Osteoblast (primary cell): ENCODE measurements at regions not wholly inside any gene's neighbourhood (a gene's known extent, or its start where the extent isn't known, plus 50 kb on each side); places are given as distances from the start of the nearest gene placed in this dataset.

Experiments used
- DNase-seq: peaks from one replicate; pipeline ENCODE4 v3.0.0; 2011; ENCODE audit warnings: low spot score, mixed read lengths; ENCODE audit not compliant: insufficient read length; ENCODE audit errors: missing footprints
- H2AFZ ChIP-seq: 2 replicates; pipeline ENCODE4 v1.6.0; 2011; ENCODE audit warnings: mild to moderate bottlenecking, low read length
- H3K27ac ChIP-seq: 2 replicates; pipeline ENCODE4 v1.5.1; 2011; ENCODE audit warnings: mild to moderate bottlenecking, low read depth, low read length, moderate library complexity
- H3K27me3 ChIP-seq: 2 replicates; pipeline ENCODE4 v1.6.0; 2012; ENCODE audit warnings: mild to moderate bottlenecking, control low read depth, inconsistent platforms, low read length, moderate library complexity; ENCODE audit not compliant: insufficient read depth
- H3K36me3 ChIP-seq: 2 replicates; pipeline ENCODE4 v1.5.1; 2011; ENCODE audit warnings: mild to moderate bottlenecking, low read length, control low read depth, moderate library complexity; ENCODE audit not compliant: insufficient read depth
- H3K4me1 ChIP-seq: 2 replicates; pipeline ENCODE4 v1.5.1; 2011; ENCODE audit warnings: mild to moderate bottlenecking, low read length, control low read depth, moderate library complexity; ENCODE audit not compliant: insufficient read depth
- H3K4me2 ChIP-seq: 2 replicates; pipeline ENCODE4 v1.6.0; 2011; ENCODE audit warnings: mild to moderate bottlenecking, low read length; ENCODE audit not compliant: insufficient read depth
- H3K4me3 ChIP-seq: fragments of 200-600 bp; sonication (generic); 3 replicates; pipeline ENCODE4 v1.5.1; 2012; ENCODE audit warnings: mild to moderate bottlenecking, low read length, inconsistent platforms; ENCODE audit not compliant: insufficient read depth
- H3K79me2 ChIP-seq: 2 replicates; pipeline ENCODE4 v1.6.0; 2012; ENCODE audit warnings: mild to moderate bottlenecking, low read length, control low read depth, inconsistent platforms; ENCODE audit not compliant: insufficient read depth
- H3K9me3 ChIP-seq: 2 replicates; pipeline ENCODE4 v1.5.1; 2011; ENCODE audit warnings: low read depth, low read length, control low read depth
- H4K20me1 ChIP-seq: 2 replicates; pipeline ENCODE4 v1.6.0; 2012; ENCODE audit warnings: mild to moderate bottlenecking, low read length, control low read depth; ENCODE audit not compliant: insufficient read depth
- CTCF ChIP-seq: IDR thresholded peaks from 2 replicates; pipeline ENCODE4 v1.5.1; 2011; ENCODE audit warnings: mild to moderate bottlenecking, low read depth, low read length, moderate library complexity; ENCODE audit errors: extremely low read depth

- H4K20me1 ChIP-seq = no peaks in the 10 kb centered on the region
- no peak overlapping the region for H3K27ac ChIP-seq
- no peaks in the 10 kb centered on the region for H3K79me2 ChIP-seq
- no peak for TF ChIP-seq CTCF
- H3K27me3 ChIP-seq = peaks cover 3% of the 10 kb centered on the region
- no peaks in the 10 kb centered on the region for H3K9me3 ChIP-seq
- H3K4me3 ChIP-seq = no peak overlapping the region
- DNase-seq = no peak
- H3K36me3 ChIP-seq = no peaks in the 10 kb centered on the region
- no peak overlapping the region for H3K4me2 ChIP-seq
- H2AFZ ChIP-seq = peak overlapping the region; percentile 26
- H3K4me1 ChIP-seq = no peaks in the 10 kb centered on the region
Observed at GRCh38 chr11:45501392-45502225, 163.8 kb downstream of the CHST1 start.

GRCh38 chr11:45500451-45500850, 165.0 kb downstream of the CHST1 start:
- no peak for TF ChIP-seq CTCF

GRCh38 chr11:45494738-45495137, 170.7 kb downstream of the CHST1 start:
- H3K79me2 ChIP-seq = no peaks in the 10 kb centered on the region
- no peaks in the 10 kb centered on the region for H3K36me3 ChIP-seq
- H3K9me3 ChIP-seq = no peaks in the 10 kb centered on the region
- no peak overlapping the region for H3K27ac ChIP-seq
- no peak overlapping the region for H2AFZ ChIP-seq
- H3K4me1 ChIP-seq = no peaks in the 10 kb centered on the region
- peaks cover 38% of the 10 kb centered on the region for H3K27me3 ChIP-seq
- no peak for DNase-seq
- H3K4me2 ChIP-seq = no peak overlapping the region
- H3K4me3 ChIP-seq = no peak overlapping the region
- no peaks in the 10 kb centered on the region for H4K20me1 ChIP-seq
- no peak for TF ChIP-seq CTCF

More at GRCh38 chr11:45500451-45500850, 165.0 kb downstream of the CHST1 start:
- Histone ChIP-seq H3K4me2 (no peak overlapping the region), H4K20me1 (no peaks in the 10 kb centered on the region), H3K79me2 (no peaks in the 10 kb centered on the region), H3K27me3 (peaks cover 4% of the 10 kb centered on the region), H3K36me3 (no peaks in the 10 kb centered on the region), H3K4me3 (no peak overlapping the region), H3K9me3 (no peaks in the 10 kb centered on the region), H3K27ac (no peak overlapping the region), H2AFZ (no peak overlapping the region), H3K4me1 (no peaks in the 10 kb centered on the region)
- no peak for DNase-seq

- Histone ChIP-seq H4K20me1 (no peaks in the 10 kb centered on the region), H3K27ac (no peak overlapping the region), H3K4me2 (no peak overlapping the region), H2AFZ (no peak overlapping the region), H3K9me3 (no peaks in the 10 kb centered on the region), H3K27me3 (peaks cover 36% of the 10 kb centered on the region), H3K4me1 (no peaks in the 10 kb centered on the region), H3K4me3 (no peak overlapping the region), H3K36me3 (no peaks in the 10 kb centered on the region), H3K79me2 (no peaks in the 10 kb centered on the region)
- DNase-seq = no peak
- TF ChIP-seq CTCF = no peak
Observed at GRCh38 chr11:45489281-45489905, 176.0 kb downstream of the CHST1 start.
